ENCODE measurements at regions not wholly inside any gene's neighbourhood (a gene's known extent, or its start where the extent isn't known, plus 50 kb on each side); places are given as distances from the start of the nearest gene placed in this dataset.

- Histone ChIP-seq H3K36me3 (no peaks in the 10 kb centered on the region), H3K27me3 (no peaks in the 10 kb centered on the region), H3K9me3 (no peaks in the 10 kb centered on the region), H3K4me1 (no peaks in the 10 kb centered on the region), H3K27ac (no peak overlapping the region), H3K4me3 (no peak overlapping the region)
- intact Hi-C loops (cut with DNase I), result no loop called here
- TF ChIP-seq, protein P1, sequence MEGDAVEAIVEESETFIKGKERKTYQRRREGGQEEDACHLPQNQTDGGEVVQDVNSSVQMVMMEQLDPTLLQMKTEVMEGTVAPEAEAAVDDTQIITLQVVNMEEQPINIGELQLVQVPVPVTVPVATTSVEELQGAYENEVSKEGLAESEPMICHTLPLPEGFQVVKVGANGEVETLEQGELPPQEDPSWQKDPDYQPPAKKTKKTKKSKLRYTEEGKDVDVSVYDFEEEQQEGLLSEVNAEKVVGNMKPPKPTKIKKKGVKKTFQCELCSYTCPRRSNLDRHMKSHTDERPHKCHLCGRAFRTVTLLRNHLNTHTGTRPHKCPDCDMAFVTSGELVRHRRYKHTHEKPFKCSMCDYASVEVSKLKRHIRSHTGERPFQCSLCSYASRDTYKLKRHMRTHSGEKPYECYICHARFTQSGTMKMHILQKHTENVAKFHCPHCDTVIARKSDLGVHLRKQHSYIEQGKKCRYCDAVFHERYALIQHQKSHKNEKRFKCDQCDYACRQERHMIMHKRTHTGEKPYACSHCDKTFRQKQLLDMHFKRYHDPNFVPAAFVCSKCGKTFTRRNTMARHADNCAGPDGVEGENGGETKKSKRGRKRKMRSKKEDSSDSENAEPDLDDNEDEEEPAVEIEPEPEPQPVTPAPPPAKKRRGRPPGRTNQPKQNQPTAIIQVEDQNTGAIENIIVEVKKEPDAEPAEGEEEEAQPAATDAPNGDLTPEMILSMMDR (IDR thresholded peaks at IDR 0.05), result no peak
- TF ChIP-seq POLR2A (IDR thresholded peaks at IDR 0.05), result no peak
- no peak for ATAC-seq
- WGBS (ENCODE audit: insufficient coverage, low coverage, low lambda C conversion rate, missing lambda C conversion rate), result 41% methylated on average over 4 of the region's 4 CpGs
- no peak for DNase-seq
Measured at GRCh38 chr10:33986016-33986415, 651.5 kb upstream of the NRP1 start.

GRCh38 chr10:33982995-33983394 lies 648.5 kb upstream of the NRP1 start:
- H3K36me3 ChIP-seq, result no peaks in the 10 kb centered on the region
- intact Hi-C loops (cut with DNase I), result no loop called here
- no peak overlapping the region for H3K27ac ChIP-seq
- no peaks in the 10 kb centered on the region for H3K4me1 ChIP-seq
- H3K9me3 ChIP-seq, result no peaks in the 10 kb centered on the region
- 53% methylated on average over 3 of the region's 3 CpGs for WGBS (ENCODE audit: insufficient coverage, low coverage, low lambda C conversion rate, missing lambda C conversion rate)
- TF ChIP-seq, protein P1 (IDR thresholded peaks at IDR 0.05), result no peak
- TF ChIP-seq POLR2A (IDR thresholded peaks at IDR 0.05), result no peak
- H3K4me3 ChIP-seq, result no peak overlapping the region
- DNase-seq (no peak), ATAC-seq (no peak)
- no peaks in the 10 kb centered on the region for H3K27me3 ChIP-seq

DNA sequence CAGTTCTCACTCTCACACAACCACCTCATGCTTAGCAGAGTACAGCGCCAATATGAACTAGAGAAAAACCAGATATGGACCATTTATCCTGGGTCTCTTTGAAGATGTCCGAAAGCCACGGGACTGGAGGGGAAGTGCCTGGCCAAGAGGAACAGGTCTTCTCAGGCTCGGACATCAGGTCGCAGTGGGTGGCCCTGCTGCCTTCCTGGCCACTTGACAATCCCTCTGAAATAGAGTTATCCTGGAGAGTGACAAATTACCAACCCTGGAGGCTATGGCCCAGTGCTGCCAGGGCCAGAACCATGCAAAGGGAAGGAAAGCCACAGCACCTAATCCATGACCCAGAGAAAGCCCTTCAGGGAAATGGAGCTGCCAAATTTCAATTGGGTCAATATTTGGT lies 646.8 kb upstream of the NRP1 start:
- TF ChIP-seq, protein P1 (IDR thresholded peaks at IDR 0.05), result no peak
- ATAC-seq (no peak), DNase-seq (no peak)
- Histone ChIP-seq H3K9me3 (no peaks in the 10 kb centered on the region), H3K4me3 (no peak overlapping the region), H3K4me1 (no peaks in the 10 kb centered on the region), H3K36me3 (no peaks in the 10 kb centered on the region), H3K27me3 (no peaks in the 10 kb centered on the region), H3K27ac (no peak overlapping the region)
- 89% methylated on average over 3 of the region's 5 CpGs for WGBS (ENCODE audit: insufficient coverage, low coverage, low lambda C conversion rate, missing lambda C conversion rate)
- intact Hi-C loops (cut with DNase I), result no loop called here

DNA sequence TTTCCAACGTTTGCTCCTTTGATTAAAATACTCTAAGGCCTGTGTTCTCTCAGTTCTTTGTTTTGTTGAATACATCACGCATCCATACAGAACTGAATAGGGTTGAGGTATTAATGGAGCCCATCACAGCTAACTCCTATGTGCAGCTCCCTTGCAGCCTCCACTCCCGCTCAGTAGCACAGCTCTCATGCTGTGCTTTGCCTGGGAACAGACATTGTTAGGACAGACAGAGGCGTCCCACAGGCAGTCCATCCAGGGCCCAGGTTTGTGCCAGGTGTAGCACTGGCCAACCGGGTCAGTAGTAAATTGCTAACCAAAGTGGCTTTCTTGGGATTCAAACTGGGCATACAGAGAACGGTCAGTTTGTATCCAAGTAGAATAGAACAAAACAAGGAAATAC lies 644.7 kb upstream of the NRP1 start:
- no peak for ATAC-seq
- H3K27ac ChIP-seq, result no peak overlapping the region
- no peak for TF ChIP-seq POLR2A (IDR thresholded peaks at IDR 0.05)
- TF ChIP-seq, protein P1 (IDR thresholded peaks at IDR 0.05), result no peak
- no peaks in the 10 kb centered on the region for H3K4me1 ChIP-seq
- no peaks in the 10 kb centered on the region for H3K9me3 ChIP-seq
- H3K27me3 ChIP-seq, result no peaks in the 10 kb centered on the region
- no peak for DNase-seq
- no peaks in the 10 kb centered on the region for H3K36me3 ChIP-seq
- no peak overlapping the region for H3K4me3 ChIP-seq
- intact Hi-C loops (cut with DNase I), result no loop called here
- WGBS (ENCODE audit: insufficient coverage, low coverage, low lambda C conversion rate, missing lambda C conversion rate), result 65% methylated on average over 4 of the region's 6 CpGs

- H3K36me3 ChIP-seq, result no peaks in the 10 kb centered on the region
- TF ChIP-seq, protein P1 (IDR thresholded peaks at IDR 0.05), result no peak
- TF ChIP-seq POLR2A (IDR thresholded peaks at IDR 0.05), result no peak
- intact Hi-C loops (cut with DNase I), result no loop called here
- no peak overlapping the region for H3K27ac ChIP-seq
- H3K4me3 ChIP-seq, result no peak overlapping the region
- H3K9me3 ChIP-seq, result no peaks in the 10 kb centered on the region
- WGBS (ENCODE audit: insufficient coverage, low coverage, low lambda C conversion rate, missing lambda C conversion rate), result 77% methylated on average over 3 of the region's 3 CpGs
- ATAC-seq (no peak), DNase-seq (no peak)
- no peaks in the 10 kb centered on the region for H3K27me3 ChIP-seq
- no peaks in the 10 kb centered on the region for H3K4me1 ChIP-seq
Measured at GRCh38 chr10:33975481-33975880, 641.0 kb upstream of the NRP1 start.

Measured in right lobe of liver (tissue), 6 donors.